ENCODE measurements at regions not wholly inside any gene's neighbourhood (a gene's known extent, or its start where the extent isn't known, plus 50 kb on each side); places are given as distances from the start of the nearest gene placed in this dataset.

DNA sequence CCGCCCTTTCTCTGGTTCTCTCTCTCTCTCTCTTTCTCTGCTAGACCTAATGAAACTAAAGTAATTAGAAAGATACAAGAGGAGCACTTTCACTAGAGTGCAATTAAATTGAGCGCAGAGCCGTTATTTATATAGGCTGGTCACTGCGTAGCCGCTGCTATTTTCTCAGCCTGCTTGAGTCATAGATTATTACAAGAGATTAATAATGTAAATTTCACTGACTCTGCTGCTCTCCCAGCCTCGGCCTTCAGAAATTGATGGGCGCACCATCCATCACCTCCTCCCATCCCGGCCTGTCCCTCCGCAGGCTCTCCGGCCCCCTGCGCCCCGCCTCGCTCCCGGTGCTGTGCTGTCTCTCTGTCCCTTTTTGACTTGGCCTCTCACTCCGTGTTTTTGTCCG lies 268.0 kb upstream of the MVB12B start:
- FAIRE-seq: no peak
- no peak overlapping the region for H2AFZ ChIP-seq (ENCODE audit: control insufficient read depth, low read depth, low read length)
- no peaks in the 10 kb centered on the region for H3K36me3 ChIP-seq (ENCODE audit: control insufficient read depth in 2 of 2, insufficient read depth in 2 of 2, low read length in 1 of 2)
- BruUV-seq (replicated peaks): no TSS peak
- ChIA-PET RAD21 (ENCODE audit: unreplicated experiment) (no interaction called here), CTCF (no interaction called here), POLR2A (no interaction called here), SMC1A (ENCODE audit: uncharacterized antibody, unreplicated experiment) (no interaction called here)
- no peaks in the 10 kb centered on the region for H3K79me2 ChIP-seq (ENCODE audit: control insufficient read depth, insufficient read depth, low read length)
- DNase-seq (ENCODE audit: low read depth, low spot score): no peak
- H3K9me3 ChIP-seq (replicated peaks; ENCODE audit: control insufficient read depth, insufficient read depth, low read length): no peaks in the 10 kb centered on the region
- in situ Hi-C loops (cut with MboI) (no loop called here), intact Hi-C loops (cut with micrococcal nuclease; ENCODE audit: unreplicated experiment) (no loop called here)
- H3K27me3 ChIP-seq (replicated peaks in 1 of 2; ENCODE audit: control insufficient read depth in 2 of 2, insufficient read depth in 2 of 2, low read length in 1 of 2): peaks cover 0 to 3% of the 10 kb centered on the region in 2 experiments; a peak in 3 of 4 replicates
- no peak overlapping the region for H3K4me2 ChIP-seq (ENCODE audit: control insufficient read depth, insufficient read depth)
- 76% methylated on average over 16 of the region's 16 CpGs for WGBS (ENCODE audit: insufficient coverage, insufficient replicate concordance, low lambda C conversion rate, missing lambda C conversion rate)
- no peaks in the 10 kb centered on the region for H3K4me1 ChIP-seq (ENCODE audit: control insufficient read depth, insufficient read depth, low read length)
- no peak overlapping the region for H3K27ac ChIP-seq (ENCODE audit: control insufficient read depth, insufficient read depth)
- H3K9ac ChIP-seq (ENCODE audit: control insufficient read depth, insufficient read depth, low read length): no peak overlapping the region
- no peak for ATAC-seq
- H3K4me3 ChIP-seq: no peak overlapping the region
- TF ChIP-seq, protein P1, sequence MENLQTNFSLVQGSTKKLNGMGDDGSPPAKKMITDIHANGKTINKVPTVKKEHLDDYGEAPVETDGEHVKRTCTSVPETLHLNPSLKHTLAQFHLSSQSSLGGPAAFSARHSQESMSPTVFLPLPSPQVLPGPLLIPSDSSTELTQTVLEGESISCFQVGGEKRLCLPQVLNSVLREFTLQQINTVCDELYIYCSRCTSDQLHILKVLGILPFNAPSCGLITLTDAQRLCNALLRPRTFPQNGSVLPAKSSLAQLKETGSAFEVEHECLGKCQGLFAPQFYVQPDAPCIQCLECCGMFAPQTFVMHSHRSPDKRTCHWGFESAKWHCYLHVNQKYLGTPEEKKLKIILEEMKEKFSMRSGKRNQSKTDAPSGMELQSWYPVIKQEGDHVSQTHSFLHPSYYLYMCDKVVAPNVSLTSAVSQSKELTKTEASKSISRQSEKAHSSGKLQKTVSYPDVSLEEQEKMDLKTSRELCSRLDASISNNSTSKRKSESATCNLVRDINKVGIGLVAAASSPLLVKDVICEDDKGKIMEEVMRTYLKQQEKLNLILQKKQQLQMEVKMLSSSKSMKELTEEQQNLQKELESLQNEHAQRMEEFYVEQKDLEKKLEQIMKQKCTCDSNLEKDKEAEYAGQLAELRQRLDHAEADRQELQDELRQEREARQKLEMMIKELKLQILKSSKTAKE (IDR thresholded peaks at IDR 0.05; ENCODE audit: low read depth, poor library complexity, severe bottlenecking): no peak
- no peak for TF ChIP-seq PML (IDR thresholded peaks at IDR 0.05; ENCODE audit: low read length)
- no peak for TF ChIP-seq GATAD2B (conservative IDR thresholded peaks at IDR 0.05; ENCODE audit: low read depth)
- TF ChIP-seq HCFC1 (IDR thresholded peaks at IDR 0.05; ENCODE audit: low read length): no peak
- TF ChIP-seq RB1 (IDR thresholded peaks at IDR 0.05; ENCODE audit: borderline replicate concordance): no peak
- TF ChIP-seq, protein P2, sequence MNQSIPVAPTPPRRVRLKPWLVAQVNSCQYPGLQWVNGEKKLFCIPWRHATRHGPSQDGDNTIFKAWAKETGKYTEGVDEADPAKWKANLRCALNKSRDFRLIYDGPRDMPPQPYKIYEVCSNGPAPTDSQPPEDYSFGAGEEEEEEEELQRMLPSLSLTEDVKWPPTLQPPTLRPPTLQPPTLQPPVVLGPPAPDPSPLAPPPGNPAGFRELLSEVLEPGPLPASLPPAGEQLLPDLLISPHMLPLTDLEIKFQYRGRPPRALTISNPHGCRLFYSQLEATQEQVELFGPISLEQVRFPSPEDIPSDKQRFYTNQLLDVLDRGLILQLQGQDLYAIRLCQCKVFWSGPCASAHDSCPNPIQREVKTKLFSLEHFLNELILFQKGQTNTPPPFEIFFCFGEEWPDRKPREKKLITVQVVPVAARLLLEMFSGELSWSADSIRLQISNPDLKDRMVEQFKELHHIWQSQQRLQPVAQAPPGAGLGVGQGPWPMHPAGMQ (IDR thresholded peaks at IDR 0.05; ENCODE audit: borderline replicate concordance): no peak
- TF ChIP-seq ZNF207 (IDR thresholded peaks at IDR 0.05; ENCODE audit: borderline replicate concordance): no peak
- no peak for TF ChIP-seq POLR2A (IDR thresholded peaks at IDR 0.05; ENCODE audit: low read depth, low read length)
- H4K20me1 ChIP-seq (ENCODE audit: control insufficient read depth, insufficient read depth): no peaks in the 10 kb centered on the region

All from GM12878 (cell line).